Astrocyte (in vitro differentiated cells and primary cell): ENCODE measurements at regions not wholly inside any gene's neighbourhood (a gene's known extent, or its start where the extent isn't known, plus 50 kb on each side); places are given as distances from the start of the nearest gene placed in this dataset.
"Not testable (repeated sequence)": the region's sequence is repeated elsewhere in the genome, so short reads cannot be mapped to it uniquely, and the experiment has no call there.

ENCODE experiments used
- DNase-seq: peaks from one replicate; pipeline ENCODE4 v3.0.0-alpha.2; 2010; ENCODE audit warnings: low read depth
- FAIRE-seq: peaks from 2 replicates; lab custom pipeline; 2011; peaks lifted over from hg19 to GRCh38; lab: Jason Lieb, UNC
- H2AFZ ChIP-seq: 2 replicates; pipeline ENCODE4 v1.6.0; 2012; ENCODE audit warnings: low read depth, low read length, inconsistent platforms
- H3K27ac ChIP-seq: 2 replicates; pipeline ENCODE4 v1.5.1; 2011; ENCODE audit warnings: low read depth, low read length, inconsistent platforms
- H3K27me3 ChIP-seq: 2 replicates; pipeline ENCODE4 v1.6.0; 2011; ENCODE audit warnings: low read length, inconsistent platforms; ENCODE audit not compliant: insufficient read depth
- H3K36me3 ChIP-seq: 2 replicates; pipeline ENCODE4 v1.5.1; 2011; ENCODE audit warnings: low read length, inconsistent platforms; ENCODE audit not compliant: insufficient read depth
- H3K4me1 ChIP-seq: 2 replicates; pipeline ENCODE4 v1.5.1; 2011; ENCODE audit warnings: low read length, inconsistent platforms; ENCODE audit not compliant: insufficient read depth
- H3K4me2 ChIP-seq: 2 replicates; pipeline ENCODE4 v1.6.0; 2012; ENCODE audit warnings: low read length, inconsistent platforms
- H3K4me3 ChIP-seq: 2 replicates; pipeline ENCODE4 v1.5.1; 2011; ENCODE audit warnings: low read depth, mild to moderate bottlenecking, low read length, inconsistent platforms; ENCODE audit not compliant: insufficient read depth
- H3K79me2 ChIP-seq: 2 replicates; pipeline ENCODE4 v1.6.0; 2012; ENCODE audit warnings: mild to moderate bottlenecking, low read length, inconsistent platforms; ENCODE audit not compliant: insufficient read depth
- H3K9ac ChIP-seq: 2 replicates; pipeline ENCODE4 v1.6.0; 2012; ENCODE audit warnings: mild to moderate bottlenecking, low read length, inconsistent platforms
- H3K9me3 ChIP-seq: 2 replicates; pipeline ENCODE4 v1.5.1; 2012; ENCODE audit warnings: low read depth, mild to moderate bottlenecking, low read length, inconsistent platforms; ENCODE audit not compliant: insufficient read depth
- H4K20me1 ChIP-seq: 2 replicates; pipeline ENCODE4 v1.6.0; 2012; ENCODE audit warnings: low read length, inconsistent platforms; ENCODE audit not compliant: insufficient read depth
- H3K27ac Mint-ChIP-seq: one replicate; pipeline ENCODE4 v1.8.0; 2021; ENCODE audit warnings: mild to moderate bottlenecking, mixed read lengths; ENCODE audit not compliant: unreplicated experiment
- H3K27me3 Mint-ChIP-seq: one replicate; pipeline ENCODE4 v1.8.0; 2021; ENCODE audit warnings: low read depth, mixed read lengths; ENCODE audit not compliant: unreplicated experiment
- H3K36me3 Mint-ChIP-seq: one replicate; pipeline ENCODE4 v1.8.0; 2021; ENCODE audit warnings: low read depth, mixed read lengths; ENCODE audit not compliant: unreplicated experiment
- H3K4me1 Mint-ChIP-seq: one replicate; pipeline ENCODE4 v1.8.0; 2021; ENCODE audit warnings: low read depth, mixed read lengths; ENCODE audit not compliant: unreplicated experiment
- H3K4me3 Mint-ChIP-seq: one replicate; pipeline ENCODE4 v1.8.0; 2021; ENCODE audit warnings: mild to moderate bottlenecking, moderate library complexity, mixed read lengths; ENCODE audit not compliant: unreplicated experiment
- H3K9me3 Mint-ChIP-seq: one replicate; pipeline ENCODE4 v1.8.0; 2021; ENCODE audit warnings: mild to moderate bottlenecking, mixed read lengths; ENCODE audit not compliant: unreplicated experiment
- CTCF ChIP-seq: IDR thresholded peaks from 2 replicates; pipeline ENCODE4 v1.5.1; 2011; ENCODE audit warnings: low read depth, mild to moderate bottlenecking, inconsistent platforms, low read length, moderate library complexity; ENCODE audit not compliant: insufficient read depth
- EZH2 ChIP-seq: IDR thresholded peaks from 2 replicates; pipeline ENCODE4 v1.6.1; 2012; ENCODE audit warnings: mild to moderate bottlenecking, low read length, inconsistent platforms; ENCODE audit not compliant: insufficient read depth

DNA sequence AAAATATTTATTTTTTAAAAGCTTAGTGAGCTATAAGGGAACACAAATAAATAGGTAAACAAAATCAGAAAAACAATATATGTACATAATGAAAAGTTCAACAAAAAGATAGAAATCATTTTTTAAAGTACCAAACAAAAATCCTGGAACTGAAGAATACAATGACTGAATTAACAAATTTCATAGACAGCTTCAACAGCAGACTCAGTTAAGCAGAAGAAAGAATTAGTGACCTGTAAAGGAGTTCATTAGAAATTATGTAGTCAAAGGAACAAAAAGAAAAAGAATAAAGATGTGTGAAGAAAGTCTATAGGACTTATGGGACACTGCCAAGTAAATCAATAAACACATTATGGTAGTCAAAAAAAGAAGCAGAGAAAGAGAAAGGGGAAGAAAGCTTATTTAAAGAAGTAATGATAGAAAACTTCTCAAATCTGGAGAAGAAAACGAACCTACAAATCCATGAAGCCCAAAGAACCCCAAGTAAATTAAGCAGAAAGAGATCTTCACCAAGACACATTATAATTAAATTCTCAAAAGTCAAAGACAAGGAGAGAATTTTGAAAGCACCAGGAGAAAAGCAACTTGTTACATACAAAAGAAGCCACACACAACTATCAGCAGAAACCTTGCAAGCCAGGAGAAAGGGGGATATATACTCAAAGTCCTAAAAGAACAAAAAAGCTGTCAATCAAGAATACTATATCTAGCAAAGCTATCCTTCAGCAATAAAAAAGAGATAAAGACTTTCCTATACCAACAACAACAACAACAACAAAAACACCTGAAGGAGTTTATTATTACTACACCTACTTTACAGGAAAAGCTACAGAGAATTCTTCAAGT lies 338.9 kb downstream of the PTTG2 start:
- no peak for TF ChIP-seq EZH2
- TF ChIP-seq CTCF = no peak
- Histone ChIP-seq H3K9me3 (peaks cover 18% of the 10 kb centered on the region), H4K20me1 (no peaks in the 10 kb centered on the region), H3K4me1 (no peaks in the 10 kb centered on the region), H3K4me3 (no peak overlapping the region), H3K27ac (no peak overlapping the region), H3K27me3 (no peaks in the 10 kb centered on the region), H2AFZ (no peak overlapping the region), H3K79me2 (no peaks in the 10 kb centered on the region), H3K4me2 (no peak overlapping the region), H3K9ac (no peak overlapping the region), H3K36me3 (no peaks in the 10 kb centered on the region)
- Mint-ChIP-seq H3K27me3 (no peaks in the 10 kb centered on the region), H3K4me1 (no peaks in the 10 kb centered on the region), H3K4me3 (no peak overlapping the region), H3K36me3 (peaks cover 3% of the 10 kb centered on the region), H3K9me3 (peaks cover 17% of the 10 kb centered on the region), H3K27ac (no peak overlapping the region)
- no peak for FAIRE-seq
- no peak for DNase-seq

- peaks cover 15% of the 10 kb centered on the region for H3K9me3 ChIP-seq
- H3K9ac ChIP-seq = no peak overlapping the region
- no peaks in the 10 kb centered on the region for H3K27me3 ChIP-seq
- no peak overlapping the region for H3K27ac ChIP-seq
- no peak for FAIRE-seq
- no peak overlapping the region for H2AFZ ChIP-seq
- H3K36me3 ChIP-seq = no peaks in the 10 kb centered on the region
- no peak for DNase-seq
- H3K4me2 ChIP-seq = no peak overlapping the region
- H4K20me1 ChIP-seq = no peaks in the 10 kb centered on the region
- H3K27ac Mint-ChIP-seq = no peak overlapping the region
- H3K4me1 Mint-ChIP-seq = no peaks in the 10 kb centered on the region
- no peaks in the 10 kb centered on the region for H3K4me1 ChIP-seq
- H3K79me2 ChIP-seq = no peaks in the 10 kb centered on the region
- no peaks in the 10 kb centered on the region for H3K27me3 Mint-ChIP-seq
- TF ChIP-seq CTCF (no peak), EZH2 (no peak)
- H3K4me3 Mint-ChIP-seq = no peak overlapping the region
- H3K4me3 ChIP-seq = no peak overlapping the region
- H3K9me3 Mint-ChIP-seq = peaks cover 11% of the 10 kb centered on the region
- H3K36me3 Mint-ChIP-seq = peaks cover under 1% of the 10 kb centered on the region
Observed at GRCh38 chr4:38302910-38303309, 342.7 kb downstream of the PTTG2 start.

GRCh38 chr4:38304460-38304859 lies 344.3 kb downstream of the PTTG2 start:
- not testable (repeated sequence) for H3K27me3 Mint-ChIP-seq, H3K9me3 Mint-ChIP-seq, H3K27me3 ChIP-seq, H3K4me3 ChIP-seq, H3K36me3 Mint-ChIP-seq, H3K9me3 ChIP-seq, FAIRE-seq, H3K36me3 ChIP-seq, H4K20me1 ChIP-seq, H3K27ac ChIP-seq, H3K4me3 Mint-ChIP-seq, DNase-seq, H3K27ac Mint-ChIP-seq, H3K4me2 ChIP-seq, H3K79me2 ChIP-seq, H3K4me1 ChIP-seq, H2AFZ ChIP-seq, H3K9ac ChIP-seq
- H3K4me1 Mint-ChIP-seq = peaks cover 12% of the 10 kb centered on the region
